ENCODE measurements at regions not wholly inside any gene's neighbourhood (a gene's known extent, or its start where the extent isn't known, plus 50 kb on each side); places are given as distances from the start of the nearest gene placed in this dataset.

DNA sequence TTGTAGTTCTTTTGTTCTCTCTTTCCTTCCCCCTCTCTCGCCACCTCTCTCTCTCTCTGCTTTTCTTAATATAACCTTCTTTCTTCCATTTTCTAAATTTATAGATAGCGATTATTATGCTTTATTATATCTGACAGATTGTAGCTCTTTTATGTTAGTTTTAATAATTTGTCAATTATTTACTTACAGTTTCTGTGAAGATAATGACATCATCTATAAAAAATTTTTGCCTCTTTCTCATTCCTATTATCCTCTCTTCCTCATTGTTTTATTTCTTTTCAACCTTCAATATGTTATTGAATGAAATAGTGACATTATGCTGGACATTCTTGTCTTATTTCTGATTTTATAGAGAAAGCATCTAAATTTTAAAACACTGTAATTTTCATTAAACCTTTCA is 469.6 kb upstream of the NRG3 start:
- TF ChIP-seq, protein P1, sequence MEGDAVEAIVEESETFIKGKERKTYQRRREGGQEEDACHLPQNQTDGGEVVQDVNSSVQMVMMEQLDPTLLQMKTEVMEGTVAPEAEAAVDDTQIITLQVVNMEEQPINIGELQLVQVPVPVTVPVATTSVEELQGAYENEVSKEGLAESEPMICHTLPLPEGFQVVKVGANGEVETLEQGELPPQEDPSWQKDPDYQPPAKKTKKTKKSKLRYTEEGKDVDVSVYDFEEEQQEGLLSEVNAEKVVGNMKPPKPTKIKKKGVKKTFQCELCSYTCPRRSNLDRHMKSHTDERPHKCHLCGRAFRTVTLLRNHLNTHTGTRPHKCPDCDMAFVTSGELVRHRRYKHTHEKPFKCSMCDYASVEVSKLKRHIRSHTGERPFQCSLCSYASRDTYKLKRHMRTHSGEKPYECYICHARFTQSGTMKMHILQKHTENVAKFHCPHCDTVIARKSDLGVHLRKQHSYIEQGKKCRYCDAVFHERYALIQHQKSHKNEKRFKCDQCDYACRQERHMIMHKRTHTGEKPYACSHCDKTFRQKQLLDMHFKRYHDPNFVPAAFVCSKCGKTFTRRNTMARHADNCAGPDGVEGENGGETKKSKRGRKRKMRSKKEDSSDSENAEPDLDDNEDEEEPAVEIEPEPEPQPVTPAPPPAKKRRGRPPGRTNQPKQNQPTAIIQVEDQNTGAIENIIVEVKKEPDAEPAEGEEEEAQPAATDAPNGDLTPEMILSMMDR (IDR thresholded peaks at IDR 0.05): no peak
- TF ChIP-seq POLR2A (IDR thresholded peaks at IDR 0.05): no peak
